HT1080 (cell line): ENCODE measurements at regions not wholly inside any gene's neighbourhood (a gene's known extent, or its start where the extent isn't known, plus 50 kb on each side); places are given as distances from the start of the nearest gene placed in this dataset.

Experiments used
- DNase-seq: peaks from one replicate; pipeline ENCODE4 v3.0.0-alpha.2; 2015; ENCODE audit warnings: low read depth

- DNase-seq, result no peak
Measured at GRCh38 chr9:115601434-115601833, 483.5 kb upstream of the TNC start.

GRCh38 chr9:115604831-115605483 is 487.0 kb upstream of the TNC start:
- peak; percentile 94 for DNase-seq

GRCh38 chr9:115606838-115607237 is 488.9 kb upstream of the TNC start:
- no peak for DNase-seq

- DNase-seq, result no peak
Measured at GRCh38 chr9:115614326-115614999, 496.5 kb upstream of the TNC start.

GRCh38 chr9:115615000-115615401 is 497.0 kb upstream of the TNC start:
- DNase-seq, result peak; percentile 15

- DNase-seq, result peak; percentile 97
Measured at GRCh38 chr9:115615821-115616665, 498.1 kb upstream of the TNC start.

GRCh38 chr9:115616666-115617239 is 498.8 kb upstream of the TNC start:
- DNase-seq, result no peak

GRCh38 chr9:115625251-115625650 is 507.3 kb upstream of the TNC start:
- DNase-seq, result no peak

GRCh38 chr9:115625954-115626353 is 508.0 kb upstream of the TNC start:
- no peak for DNase-seq

- DNase-seq, result no peak
Measured at GRCh38 chr9:115627511-115627910, 509.6 kb upstream of the TNC start.

GRCh38 chr9:115628426-115628825 is 510.5 kb upstream of the TNC start:
- no peak for DNase-seq

GRCh38 chr9:115629879-115630840 is 512.2 kb upstream of the TNC start:
- no peak for DNase-seq

- no peak for DNase-seq
Measured at GRCh38 chr9:115632391-115632790, 514.4 kb upstream of the TNC start.

GRCh38 chr9:115633104-115633503 is 515.1 kb upstream of the TNC start:
- DNase-seq, result no peak

- DNase-seq, result no peak
Measured at GRCh38 chr9:115635680-115636383, 517.8 kb upstream of the PAPPA start.

GRCh38 chr9:115636596-115636995 is 517.0 kb upstream of the PAPPA start:
- DNase-seq, result no peak

GRCh38 chr9:115637661-115638060 is 515.9 kb upstream of the PAPPA start:
- no peak for DNase-seq

GRCh38 chr9:115640887-115641286 is 512.7 kb upstream of the PAPPA start:
- peak; percentile 71 for DNase-seq

GRCh38 chr9:115642285-115642684 is 511.3 kb upstream of the PAPPA start:
- DNase-seq, result no peak
